GM19351 (cell line): ENCODE measurements at regions not wholly inside any gene's neighbourhood (a gene's known extent, or its start where the extent isn't known, plus 50 kb on each side); places are given as distances from the start of the nearest gene placed in this dataset.

Experiments used
- ATAC-seq: cut with Tn5 transposase; IDR thresholded peaks from one replicate; pipeline ENCODE4 v1.9.1; 2021; ENCODE audit warnings: mild to moderate bottlenecking, moderate library complexity; ENCODE audit not compliant: unreplicated experiment

GRCh38 chr3:24830230-24831152 lies 335.8 kb upstream of the THRB start:
- ATAC-seq = no peak

- ATAC-seq = no peak
Measured at GRCh38 chr3:24831221-24831620, 336.6 kb upstream of the THRB start.

- ATAC-seq = no peak
Measured at GRCh38 chr3:24832891-24833290, 338.2 kb upstream of the THRB start.

GRCh38 chr3:24834442-24834841 lies 339.8 kb upstream of the THRB start:
- no peak for ATAC-seq

GRCh38 chr3:24835510-24835909 lies 340.9 kb upstream of the THRB start:
- ATAC-seq = no peak

GRCh38 chr3:24837601-24838000 lies 343.0 kb upstream of the THRB start:
- no peak for ATAC-seq

- ATAC-seq = no peak
Measured at GRCh38 chr3:24838533-24838932, 343.9 kb upstream of the THRB start.

- ATAC-seq = no peak
Measured at GRCh38 chr3:24843955-24844354, 349.3 kb upstream of the THRB start.

GRCh38 chr3:24845524-24846155 lies 351.0 kb upstream of the THRB start:
- no peak for ATAC-seq

GRCh38 chr3:24846286-24846860 lies 351.7 kb upstream of the THRB start:
- no peak for ATAC-seq

- no peak for ATAC-seq
Measured at GRCh38 chr3:24850245-24850644, 355.6 kb upstream of the THRB start.

- no peak for ATAC-seq
Measured at GRCh38 chr3:24853685-24854490, 359.2 kb upstream of the THRB start.

GRCh38 chr3:24854748-24855147 lies 360.1 kb upstream of the THRB start:
- no peak for ATAC-seq

- ATAC-seq = no peak
Measured at GRCh38 chr3:24857945-24858344, 363.3 kb upstream of the THRB start.

- ATAC-seq = no peak
Measured at GRCh38 chr3:24863215-24863614, 368.6 kb upstream of the THRB start.

GRCh38 chr3:24867783-24868182 lies 373.1 kb upstream of the THRB start:
- no peak for ATAC-seq

GRCh38 chr3:24881239-24881638 lies 386.6 kb upstream of the THRB start:
- no peak for ATAC-seq

GRCh38 chr3:24886501-24886900 lies 391.9 kb upstream of the THRB start:
- ATAC-seq = no peak

- no peak for ATAC-seq
Measured at GRCh38 chr3:24890012-24890411, 395.4 kb upstream of the THRB start.

- ATAC-seq = no peak
Measured at GRCh38 chr3:24899373-24899772, 404.7 kb upstream of the THRB start.
